GM23248 (cell line): ENCODE measurements at regions not wholly inside any gene's neighbourhood (a gene's known extent, or its start where the extent isn't known, plus 50 kb on each side); places are given as distances from the start of the nearest gene placed in this dataset.
A peak's percentile ranks its signal among the peaks of the same experiment; 100 is the strongest.

ENCODE experiments used
- DNase-seq: peaks from one replicate; pipeline ENCODE4 v3.0.0-alpha.2; 2015
- H2AFZ ChIP-seq: fragments of 200-600 bp; sonication (generic); 2 replicates; pipeline ENCODE4 v1.6.1; 2016; ENCODE audit warnings: antibody characterized with exemption
- H3F3A ChIP-seq: fragments of 200-600 bp; sonication (generic); 2 replicates; pipeline ENCODE4 v1.6.1; 2016; ENCODE audit warnings: mild to moderate bottlenecking, antibody characterized with exemption, mixed run types; ENCODE audit not compliant: insufficient read depth
- H3K27ac ChIP-seq: fragments of 200-600 bp; sonication (generic); 2 replicates; pipeline ENCODE4 v1.5.1; 2016; ENCODE audit warnings: mild to moderate bottlenecking
- H3K27me3 ChIP-seq: fragments of 200-600 bp; sonication (generic); replicated peaks from 2 replicates; pipeline ENCODE4 v1.6.1; 2016; ENCODE audit warnings: mild to moderate bottlenecking; ENCODE audit not compliant: insufficient read depth
- H3K36me3 ChIP-seq: fragments of 200-600 bp; sonication (generic); 2 replicates; pipeline ENCODE4 v1.6.1; 2016; ENCODE audit warnings: low read depth, mild to moderate bottlenecking
- H3K4me1 ChIP-seq: fragments of 200-600 bp; sonication (generic); 2 replicates; pipeline ENCODE4 v1.6.1; 2016; ENCODE audit warnings: mild to moderate bottlenecking; ENCODE audit not compliant: insufficient read depth
- H3K4me2 ChIP-seq: fragments of 200-600 bp; sonication (generic); one replicate; pipeline ENCODE4 v1.6.1; 2016; ENCODE audit warnings: mild to moderate bottlenecking; ENCODE audit not compliant: unreplicated experiment
- H3K4me3 ChIP-seq: fragments of 200-600 bp; sonication (generic); 2 replicates; pipeline ENCODE4 v1.5.1; 2016; ENCODE audit warnings: mild to moderate bottlenecking
- H3K79me2 ChIP-seq: fragments of 200-600 bp; sonication (generic); 2 replicates; pipeline ENCODE4 v1.6.1; 2016; ENCODE audit warnings: mild to moderate bottlenecking; ENCODE audit not compliant: insufficient read depth
- H3K9ac ChIP-seq: fragments of 200-600 bp; sonication (generic); 2 replicates; pipeline ENCODE4 v1.6.1; 2016; ENCODE audit warnings: mild to moderate bottlenecking
- H3K9me2 ChIP-seq: fragments of 200-600 bp; sonication (generic); 2 replicates; pipeline ENCODE4 v1.6.1; 2016; ENCODE audit warnings: mixed run types, mild to moderate bottlenecking, moderate library complexity; ENCODE audit not compliant: insufficient read depth
- H3K9me3 ChIP-seq: fragments of 200-600 bp; sonication (generic); one replicate; pipeline ENCODE4 v1.6.1; 2017; ENCODE audit warnings: low read depth
- H4K20me1 ChIP-seq: fragments of 200-600 bp; sonication (generic); 2 replicates; pipeline ENCODE4 v1.6.0; 2016; ENCODE audit not compliant: insufficient read depth
- EZH2 ChIP-seq: fragments of 200-600 bp; sonication (generic); IDR thresholded peaks from 2 replicates; pipeline ENCODE4 v1.6.1; 2018; ENCODE audit warnings: antibody characterized with exemption, mild to moderate bottlenecking; ENCODE audit not compliant: insufficient read depth, poor library complexity, severe bottlenecking
- EZH2phosphoT487 ChIP-seq: fragments of 200-600 bp; sonication (generic); IDR thresholded peaks from 2 replicates; pipeline ENCODE4 v1.6.1; 2018; ENCODE audit warnings: antibody characterized with exemption, moderate library complexity, mild to moderate bottlenecking, low read depth; ENCODE audit not compliant: insufficient read depth
- WGBS, 2 experiments: methylation state at CpG; one replicate each; pipeline ENCODE4 v1.1.6; 2015 to 2017; ENCODE audit warnings: low lambda C conversion rate in 2 of 2, low coverage in 1 of 2; ENCODE audit errors: missing lambda C conversion rate in 2 of 2; 5-methylcytosine and 5-hydroxymethylcytosine counted together
- in situ Hi-C: fragments of 300-500 bp; cut with MboI; formaldehyde crosslinking; loops from 2 replicates; pipeline ENCODE4 v1.15.0; 2020

DNA sequence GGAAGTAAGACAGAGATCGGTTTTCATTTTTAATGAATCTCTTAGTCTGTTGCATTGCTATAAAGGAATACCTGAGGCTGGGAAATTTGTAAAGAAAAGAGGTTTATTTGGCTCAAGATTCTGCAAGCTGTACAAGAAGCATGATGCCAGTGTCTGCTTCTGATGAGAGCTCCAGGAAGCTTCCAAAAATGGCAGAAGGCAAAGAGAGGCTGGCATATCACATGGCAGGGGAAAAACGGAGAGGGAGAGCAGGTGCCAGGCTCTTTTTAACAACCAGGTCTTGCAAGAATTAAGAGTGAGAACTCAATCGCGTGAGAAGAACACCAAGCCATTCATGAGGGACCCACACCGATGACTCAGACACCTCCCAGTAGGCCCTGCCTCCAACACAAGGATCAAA, 125.0 kb upstream of the THSD7A start:
- H2AFZ ChIP-seq: no peak overlapping the region
- H3K79me2 ChIP-seq: no peaks in the 10 kb centered on the region
- no peaks in the 10 kb centered on the region for H3K9me2 ChIP-seq
- no peak overlapping the region for H3K27ac ChIP-seq
- H3K36me3 ChIP-seq: no peaks in the 10 kb centered on the region
- H3K4me1 ChIP-seq: no peaks in the 10 kb centered on the region
- H3K4me2 ChIP-seq: no peak overlapping the region
- no peak overlapping the region for H3K4me3 ChIP-seq
- in situ Hi-C loops: no loop called here
- no peaks in the 10 kb centered on the region for H3K9me3 ChIP-seq
- WGBS, 2 experiments: 27 to 31% methylated on average over 5 of the region's 5 CpGs
- DNase-seq: peak; percentile 3
- TF ChIP-seq EZH2phosphoT487: no peak
- H3K9ac ChIP-seq: no peak overlapping the region
- H3K27me3 ChIP-seq: no peaks in the 10 kb centered on the region; the same call in 1 of the 2 replicates
- no peaks in the 10 kb centered on the region for H3F3A ChIP-seq
- H4K20me1 ChIP-seq: no peaks in the 10 kb centered on the region

DNA sequence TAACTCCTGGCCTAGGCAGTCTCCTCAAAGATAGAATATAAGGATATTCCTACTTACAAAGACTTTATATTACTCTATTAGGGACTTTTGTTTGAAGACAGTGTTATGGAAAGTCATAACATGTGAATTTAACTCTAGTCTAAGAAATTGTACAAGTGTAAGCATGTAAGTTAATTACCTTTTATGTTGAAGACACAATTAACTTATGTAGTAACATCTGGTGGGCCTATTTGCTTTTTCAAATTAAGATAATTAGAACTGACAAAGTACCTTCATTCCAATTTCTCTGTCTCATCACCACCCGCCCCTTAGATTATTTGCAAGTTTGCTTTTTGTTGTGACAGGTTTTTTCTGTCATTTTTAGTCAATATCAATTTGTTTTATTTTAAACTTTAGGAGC, 126.0 kb upstream of the THSD7A start:
- DNase-seq: no peak
- H3K9ac ChIP-seq: no peak overlapping the region
- WGBS, 2 experiments: 8 to 10% methylated on average over 1 of the region's 1 CpG
- H3K79me2 ChIP-seq: no peaks in the 10 kb centered on the region
- no peaks in the 10 kb centered on the region; the same call in 1 of the 2 replicates for H3K27me3 ChIP-seq
- H3K4me2 ChIP-seq: no peak overlapping the region
- no peaks in the 10 kb centered on the region for H3K4me1 ChIP-seq
- TF ChIP-seq EZH2phosphoT487: no peak
- TF ChIP-seq EZH2: no peak
- H3K36me3 ChIP-seq: no peaks in the 10 kb centered on the region
- no peak overlapping the region for H3K27ac ChIP-seq
- H3K4me3 ChIP-seq: no peak overlapping the region
- no peak overlapping the region for H2AFZ ChIP-seq
- no peaks in the 10 kb centered on the region for H4K20me1 ChIP-seq
- in situ Hi-C loops: no loop called here
- no peaks in the 10 kb centered on the region for H3K9me2 ChIP-seq
- H3K9me3 ChIP-seq: no peaks in the 10 kb centered on the region
- no peaks in the 10 kb centered on the region for H3F3A ChIP-seq

DNA sequence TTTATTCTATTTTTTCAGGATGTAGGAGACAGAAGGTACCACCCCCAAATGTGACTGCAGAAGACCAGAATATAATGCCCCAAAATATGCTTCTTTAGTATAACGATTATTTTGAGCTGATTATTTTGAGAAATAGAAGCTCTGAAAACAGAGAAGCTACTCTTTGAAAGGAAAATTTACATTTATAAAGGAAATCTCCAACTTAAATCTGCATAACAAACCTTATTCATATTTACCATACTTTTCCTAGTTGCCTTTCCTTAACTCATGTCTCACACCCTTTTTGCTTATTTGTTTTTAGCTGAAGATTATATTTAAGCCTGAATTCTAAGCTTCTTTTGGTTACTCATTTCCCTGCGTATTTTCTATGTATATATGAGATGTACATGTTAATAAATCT, 127.1 kb upstream of the THSD7A start:
- TF ChIP-seq EZH2phosphoT487: no peak
- TF ChIP-seq EZH2: no peak
- H3K9ac ChIP-seq: no peak overlapping the region
- H3K79me2 ChIP-seq: no peaks in the 10 kb centered on the region
- no peak overlapping the region for H3K4me3 ChIP-seq
- H3K27me3 ChIP-seq: no peaks in the 10 kb centered on the region; the same call in none of the 2 replicates
- in situ Hi-C loops: no loop called here
- H2AFZ ChIP-seq: no peak overlapping the region
- no peaks in the 10 kb centered on the region for H3K9me2 ChIP-seq
- H4K20me1 ChIP-seq: no peaks in the 10 kb centered on the region
- no peak overlapping the region for H3K4me2 ChIP-seq
- no peaks in the 10 kb centered on the region for H3K36me3 ChIP-seq
- DNase-seq: no peak
- H3F3A ChIP-seq: no peaks in the 10 kb centered on the region
- 0 to 4% methylated on average over 2 of the region's 2 CpGs for WGBS, 2 experiments
- no peaks in the 10 kb centered on the region for H3K9me3 ChIP-seq
- no peaks in the 10 kb centered on the region for H3K4me1 ChIP-seq
- H3K27ac ChIP-seq: no peak overlapping the region

DNA sequence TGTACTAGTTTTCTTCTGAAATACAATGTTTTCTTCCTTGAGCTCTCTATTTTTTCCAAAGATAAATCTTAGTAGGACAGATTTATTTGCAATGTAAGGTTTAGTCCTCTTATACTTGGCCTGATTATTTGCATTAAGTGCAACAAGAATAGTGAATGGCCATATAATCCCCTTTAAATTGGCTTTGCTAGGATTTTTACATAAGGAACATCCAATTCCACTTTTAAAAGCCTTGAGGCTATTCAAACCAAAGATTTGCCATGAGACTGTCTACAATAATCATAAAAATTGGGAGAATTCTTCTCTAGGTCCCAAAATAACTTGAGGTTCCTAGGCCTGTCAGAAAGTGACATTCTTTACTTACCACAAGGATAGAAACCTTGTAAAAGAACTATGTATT, 128.6 kb upstream of the THSD7A start:
- no peak overlapping the region for H3K27ac ChIP-seq
- H3K9ac ChIP-seq: no peak overlapping the region
- H3K9me3 ChIP-seq: no peaks in the 10 kb centered on the region
- H2AFZ ChIP-seq: no peak overlapping the region
- H4K20me1 ChIP-seq: no peaks in the 10 kb centered on the region
- no peak overlapping the region for H3K4me2 ChIP-seq
- no peaks in the 10 kb centered on the region for H3K4me1 ChIP-seq
- H3K4me3 ChIP-seq: no peak overlapping the region
- H3K36me3 ChIP-seq: no peaks in the 10 kb centered on the region
- TF ChIP-seq EZH2phosphoT487 (no peak), EZH2 (no peak)
- no peak for DNase-seq
- H3K27me3 ChIP-seq: no peaks in the 10 kb centered on the region; the same call in none of the 2 replicates
- H3K9me2 ChIP-seq: no peaks in the 10 kb centered on the region
- no peaks in the 10 kb centered on the region for H3K79me2 ChIP-seq
- in situ Hi-C loops: no loop called here
- H3F3A ChIP-seq: no peaks in the 10 kb centered on the region

DNA sequence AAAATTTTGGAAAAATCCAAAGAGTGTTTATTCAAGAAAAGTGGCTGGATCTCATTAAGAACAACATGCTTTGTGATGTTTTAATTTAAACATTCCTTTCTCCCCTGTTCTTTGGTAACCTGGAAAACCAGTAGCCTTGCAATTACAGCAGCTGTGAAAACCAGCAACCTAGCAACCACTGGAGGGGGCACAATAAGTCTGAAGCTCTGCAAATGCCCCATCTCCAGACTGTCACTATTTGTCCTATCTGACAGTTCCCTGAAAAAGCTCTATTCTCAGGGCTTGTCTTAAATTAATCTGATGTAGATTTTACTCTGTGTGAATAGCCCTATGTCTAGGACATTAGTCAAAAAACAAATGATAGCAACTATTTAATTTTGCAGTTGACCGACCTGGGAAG, 137.6 kb upstream of the THSD7A start:
- H3K4me1 ChIP-seq: no peaks in the 10 kb centered on the region
- no peak for DNase-seq
- no peaks in the 10 kb centered on the region for H4K20me1 ChIP-seq
- no peak overlapping the region for H2AFZ ChIP-seq
- no peak overlapping the region for H3K4me3 ChIP-seq
- WGBS, 2 experiments: 0% methylated on average over 1 of the region's 1 CpG
- no peaks in the 10 kb centered on the region for H3F3A ChIP-seq
- TF ChIP-seq EZH2phosphoT487 (no peak), EZH2 (no peak)
- in situ Hi-C loops: no loop called here
- H3K9me2 ChIP-seq: no peaks in the 10 kb centered on the region
- H3K79me2 ChIP-seq: no peaks in the 10 kb centered on the region
- H3K27ac ChIP-seq: no peak overlapping the region
- no peaks in the 10 kb centered on the region for H3K36me3 ChIP-seq
- no peak overlapping the region for H3K4me2 ChIP-seq
- no peak overlapping the region for H3K9ac ChIP-seq
- H3K27me3 ChIP-seq: no peaks in the 10 kb centered on the region; the same call in 1 of the 2 replicates
- H3K9me3 ChIP-seq: no peaks in the 10 kb centered on the region
